ENCODE measurements at regions not wholly inside any gene's neighbourhood (a gene's known extent, or its start where the extent isn't known, plus 50 kb on each side); places are given as distances from the start of the nearest gene placed in this dataset.

DNA sequence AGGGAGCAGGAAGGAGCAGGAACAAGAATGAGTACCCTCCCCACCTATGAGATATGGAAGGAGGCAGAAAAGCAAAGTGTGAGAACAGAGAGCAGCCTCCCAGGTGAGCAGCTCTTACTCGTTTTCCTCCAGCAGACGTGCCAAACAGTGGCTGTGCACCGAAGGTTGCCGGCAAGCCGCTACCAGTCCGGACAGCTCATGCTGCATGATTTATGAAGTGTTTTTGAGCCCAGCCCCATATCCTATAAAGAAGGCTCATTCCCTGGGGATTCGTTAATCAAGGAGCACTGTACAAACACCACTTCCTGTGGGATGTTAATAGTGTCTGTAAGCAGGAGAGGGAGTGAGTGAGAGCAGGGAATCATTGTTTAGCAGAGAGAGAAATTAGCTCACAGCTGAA is 118.3 kb upstream of the FOXB1 start:
- Histone ChIP-seq H4K20me1 (ENCODE audit: insufficient read depth, low read length) (no peaks in the 10 kb centered on the region), H3K79me2 (ENCODE audit: insufficient read depth, low read length) (no peaks in the 10 kb centered on the region), H3K4me1 (ENCODE audit: control insufficient read depth in 1 of 2, insufficient read depth in 2 of 2, low read length in 2 of 2) (no peaks in the 10 kb centered on the region), H3K4me2 (replicated peaks; ENCODE audit: extremely low read depth, low read length, poor library complexity, severe bottlenecking) (no peak overlapping the region), H2AFZ (ENCODE audit: insufficient read depth, low read depth, low read length, poor library complexity, severe bottlenecking) (no peak overlapping the region), H3K9ac (ENCODE audit: insufficient read depth, low read length, poor library complexity, severe bottlenecking) (no peak overlapping the region), H3K4me3 (replicated peaks in 1 of 3; ENCODE audit: low read depth in 2 of 3, low read length in 3 of 3) (no peak overlapping the region), H3K9me3 (replicated peaks in 1 of 2; ENCODE audit: control insufficient read depth in 1 of 2, insufficient read depth in 1 of 2, low read length in 2 of 2) (no peaks in the 10 kb centered on the region), H3K27me3 (ENCODE audit: control insufficient read depth in 2 of 2, insufficient read depth in 2 of 2, low read length in 2 of 2) (no peaks in the 10 kb centered on the region), H3K27ac (ENCODE audit: low read depth in 1 of 2, low read length in 2 of 2) (no peak overlapping the region), H3K36me3 (replicated peaks in 1 of 2; ENCODE audit: control insufficient read depth in 1 of 2, insufficient read depth in 2 of 2, low read length in 2 of 2) (no peaks in the 10 kb centered on the region)
- peaks cover 0 to 3% (median 2%) of the 10 kb centered on the region in 7 donors for H3K9me3 Mint-ChIP-seq
- no peak overlapping the region for H3K4me3 Mint-ChIP-seq
- H3K4me1 Mint-ChIP-seq, result no peaks in the 10 kb centered on the region
- TF ChIP-seq, protein P1, sequence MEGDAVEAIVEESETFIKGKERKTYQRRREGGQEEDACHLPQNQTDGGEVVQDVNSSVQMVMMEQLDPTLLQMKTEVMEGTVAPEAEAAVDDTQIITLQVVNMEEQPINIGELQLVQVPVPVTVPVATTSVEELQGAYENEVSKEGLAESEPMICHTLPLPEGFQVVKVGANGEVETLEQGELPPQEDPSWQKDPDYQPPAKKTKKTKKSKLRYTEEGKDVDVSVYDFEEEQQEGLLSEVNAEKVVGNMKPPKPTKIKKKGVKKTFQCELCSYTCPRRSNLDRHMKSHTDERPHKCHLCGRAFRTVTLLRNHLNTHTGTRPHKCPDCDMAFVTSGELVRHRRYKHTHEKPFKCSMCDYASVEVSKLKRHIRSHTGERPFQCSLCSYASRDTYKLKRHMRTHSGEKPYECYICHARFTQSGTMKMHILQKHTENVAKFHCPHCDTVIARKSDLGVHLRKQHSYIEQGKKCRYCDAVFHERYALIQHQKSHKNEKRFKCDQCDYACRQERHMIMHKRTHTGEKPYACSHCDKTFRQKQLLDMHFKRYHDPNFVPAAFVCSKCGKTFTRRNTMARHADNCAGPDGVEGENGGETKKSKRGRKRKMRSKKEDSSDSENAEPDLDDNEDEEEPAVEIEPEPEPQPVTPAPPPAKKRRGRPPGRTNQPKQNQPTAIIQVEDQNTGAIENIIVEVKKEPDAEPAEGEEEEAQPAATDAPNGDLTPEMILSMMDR (IDR thresholded peaks at IDR 0.05), result no peak
- no peaks in the 10 kb centered on the region for H3K36me3 Mint-ChIP-seq
- intact Hi-C loops (cut with micrococcal nuclease), result no loop called here
- H3K27me3 Mint-ChIP-seq (ENCODE audit: low read depth in 3 of 3), result peaks cover 4 to 12% (median 8%) of the 10 kb centered on the region in 3 donors
- no peak overlapping the region for H3K27ac Mint-ChIP-seq
- no peak for DNase-seq
- 0% methylated on average over 2 of the region's 7 CpGs for WGBS (ENCODE audit: insufficient coverage)

DNA sequence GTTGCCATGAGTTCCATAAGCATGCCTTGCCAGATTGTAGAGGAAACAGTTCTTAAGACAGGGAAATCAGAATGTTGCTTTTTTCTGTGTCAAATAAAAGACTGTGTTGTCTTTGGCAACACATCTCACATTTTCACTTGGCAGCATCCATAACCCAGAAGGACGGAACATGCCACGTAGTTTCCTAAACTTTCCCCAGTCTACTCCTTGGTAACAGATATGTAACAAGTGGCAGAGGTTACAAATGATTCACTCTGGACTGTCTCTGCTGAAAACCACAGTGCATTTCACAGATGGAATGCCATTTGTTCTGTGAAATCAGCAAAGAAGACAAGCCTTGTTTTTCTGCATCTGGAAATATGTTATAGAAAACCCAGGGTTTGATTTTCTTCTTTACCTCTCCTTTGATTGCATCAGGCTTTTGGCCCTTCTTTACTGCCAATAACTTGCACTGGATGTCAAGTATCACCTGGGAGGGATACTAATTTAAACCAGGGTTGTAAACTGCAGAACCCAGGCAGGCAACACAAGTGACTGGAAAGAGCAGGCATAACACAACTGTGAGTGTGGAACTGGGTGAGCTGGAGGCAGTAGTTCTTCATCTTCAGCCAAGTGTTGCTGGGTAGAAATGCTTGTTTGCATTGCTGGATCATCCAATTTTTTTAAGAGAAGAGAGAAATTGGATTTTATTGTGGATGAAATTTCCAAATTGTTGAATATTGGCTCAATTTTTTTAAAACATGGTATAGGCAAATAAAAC is 124.4 kb upstream of the FOXB1 start:
- Mint-ChIP-seq H3K4me3 (no peak overlapping the region), H3K9me3 (no peaks in the 10 kb centered on the region), H3K36me3 (no peaks in the 10 kb centered on the region), H3K4me1 (no peaks in the 10 kb centered on the region), H3K27me3 (ENCODE audit: low read depth in 3 of 3) (peaks cover 2 to 7% (median 5%) of the 10 kb centered on the region in 3 donors), H3K27ac (no peak overlapping the region)
- Histone ChIP-seq H3K4me3 (replicated peaks in 1 of 3; ENCODE audit: low read depth in 2 of 3, low read length in 3 of 3) (no peak overlapping the region), H3K9ac (ENCODE audit: insufficient read depth, low read length, poor library complexity, severe bottlenecking) (no peak overlapping the region), H4K20me1 (ENCODE audit: insufficient read depth, low read length) (no peaks in the 10 kb centered on the region), H3K27ac (ENCODE audit: low read depth in 1 of 2, low read length in 2 of 2) (no peak overlapping the region), H3K36me3 (replicated peaks in 1 of 2; ENCODE audit: control insufficient read depth in 1 of 2, insufficient read depth in 2 of 2, low read length in 2 of 2) (no peaks in the 10 kb centered on the region), H3K4me2 (replicated peaks; ENCODE audit: extremely low read depth, low read length, poor library complexity, severe bottlenecking) (no peak overlapping the region), H3K27me3 (ENCODE audit: control insufficient read depth in 2 of 2, insufficient read depth in 2 of 2, low read length in 2 of 2) (no peaks in the 10 kb centered on the region), H3K4me1 (ENCODE audit: control insufficient read depth in 1 of 2, insufficient read depth in 2 of 2, low read length in 2 of 2) (no peaks in the 10 kb centered on the region), H2AFZ (ENCODE audit: insufficient read depth, low read depth, low read length, poor library complexity, severe bottlenecking) (no peak overlapping the region), H3K9me3 (replicated peaks in 1 of 2; ENCODE audit: control insufficient read depth in 1 of 2, insufficient read depth in 1 of 2, low read length in 2 of 2) (no peaks in the 10 kb centered on the region), H3K79me2 (ENCODE audit: insufficient read depth, low read length) (no peaks in the 10 kb centered on the region)
- DNase-seq, result no peak
- WGBS (ENCODE audit: insufficient coverage), result no CpG with 5 or more reads among the region's 2 CpGs
- TF ChIP-seq, protein P1 (IDR thresholded peaks at IDR 0.05), result no peak
- intact Hi-C loops (cut with micrococcal nuclease), result no loop called here
